K562 (cell line): ENCODE measurements at regions not wholly inside any gene's neighbourhood (a gene's known extent, or its start where the extent isn't known, plus 50 kb on each side); places are given as distances from the start of the nearest gene placed in this dataset.

Source experiments
- ATAC-seq: fragments of 200-7000 bp; cut with Tn5 transposase; 3 replicates; pipeline ENCODE4 v1.9.1; 2020; ENCODE audit warnings: moderate library complexity
- BruUV-seq: library from RNA; stranded (reverse); fragments of 400-500 nt; replicated peaks from 2 replicates; lab custom pipeline; 2021; lab: Mats Ljungman, UMichigan
- CTCF ChIA-PET: fragments of 300-600 bp; formaldehyde crosslinking; extraction: SDS; loops from one replicate; lab custom pipeline; 2021; ENCODE audit warnings: low intra/inter-chr PET ratio; lab: Yijun Ruan, JAX
- POLR2A ChIA-PET: fragments of 300-600, 350-650 bp; sonication (Branson Sonifier 250); formaldehyde crosslinking; extraction: SDS; loops from one replicate; lab custom pipeline; 2021; ENCODE audit warnings: antibody characterized with exemption, inconsistent platforms; lab: Yijun Ruan, JAX
- DNase-seq, 4 experiments: peaks; one replicate each; pipeline versions ENCODE4 v3.0.0 to v3.0.0-alpha.2; 2011 to 2018; ENCODE audit warnings: low spot score in 3 of 4, mixed read lengths in 3 of 4; ENCODE audit errors: extremely low read depth in 1 of 4
- FAIRE-seq: peaks from 2 replicates; lab custom pipeline; 2011; peaks lifted over from hg19 to GRCh38; lab: Jason Lieb, UNC
- H2AFZ ChIP-seq: 2 replicates; pipeline ENCODE4 v1.6.0; 2011; ENCODE audit warnings: low read depth, low read length, control low read depth, inconsistent platforms
- H3K27ac ChIP-seq: fragments of 200-600 bp; 3 replicates; pipeline ENCODE4 v1.8.0; 2011; ENCODE audit warnings: low read depth, mild to moderate bottlenecking, control low read depth, inconsistent platforms, low read length, moderate library complexity, mixed read lengths; ENCODE audit errors: extremely low read depth
- H3K27me3 ChIP-seq, 2 experiments: fragments of 300-600 bp in 1 of 2; 2 replicates in 1 of 2; 3 replicates in 1 of 2; pipeline versions ENCODE4 v1.6.0 to v1.8.0; 2011; ENCODE audit warnings: inconsistent platforms in 2 of 2, low read length in 2 of 2, mild to moderate bottlenecking in 1 of 2, mixed read lengths in 1 of 2, moderate library complexity in 1 of 2; ENCODE audit not compliant: control insufficient read depth in 2 of 2, insufficient read depth in 2 of 2
- H3K36me3 ChIP-seq: fragments of 300-600 bp; 3 replicates; pipeline ENCODE4 v1.8.0; 2011; ENCODE audit warnings: mild to moderate bottlenecking, low read length, inconsistent platforms; ENCODE audit not compliant: control insufficient read depth, insufficient read depth
- H3K4me1 ChIP-seq, 2 experiments: fragments of 200-600 bp in 1 of 2; replicated peaks in 1 of 2; 2 replicates in 1 of 2; 3 replicates in 1 of 2; pipeline versions ENCODE4 v1.5.1 to v1.8.0; 2011; ENCODE audit warnings: inconsistent platforms in 2 of 2, low read length in 2 of 2, mild to moderate bottlenecking in 1 of 2, mixed read lengths in 1 of 2, moderate library complexity in 1 of 2; ENCODE audit not compliant: control insufficient read depth in 2 of 2, insufficient read depth in 2 of 2
- H3K4me2 ChIP-seq: 2 replicates; pipeline ENCODE4 v1.6.1; 2011; ENCODE audit warnings: low read length, control low read depth, inconsistent platforms, mixed read lengths; ENCODE audit not compliant: insufficient read depth
- H3K4me3 ChIP-seq: fragments of 200-600 bp; sonication (generic), shearing (Covaris generic); 2 replicates; pipeline ENCODE4 v1.5.1; 2016; ENCODE audit warnings: control low read depth, inconsistent platforms
- H3K79me2 ChIP-seq: fragments of 200-600 bp; 3 replicates; pipeline ENCODE4 v1.8.0; 2011; ENCODE audit warnings: low read length, inconsistent platforms; ENCODE audit not compliant: control insufficient read depth, insufficient read depth
- H3K9ac ChIP-seq, 2 experiments: 2 replicates each; pipeline versions ENCODE4 v1.6.0 to v1.6.1; 2011; ENCODE audit warnings: low read depth in 2 of 2, low read length in 2 of 2, control low read depth in 1 of 2, inconsistent platforms in 1 of 2, mild to moderate bottlenecking in 1 of 2, mixed read lengths in 1 of 2; ENCODE audit not compliant: insufficient read depth in 1 of 2
- H3K9me1 ChIP-seq: one replicate; pipeline ENCODE4 v1.6.0; 2011; ENCODE audit warnings: inconsistent platforms, mild to moderate bottlenecking, low read length, moderate library complexity; ENCODE audit not compliant: control insufficient read depth, insufficient read depth
- H3K9me3 ChIP-seq: replicated peaks from 2 replicates; pipeline ENCODE4 v1.5.1; 2011; ENCODE audit warnings: low read depth, low read length, inconsistent platforms; ENCODE audit not compliant: control insufficient read depth, insufficient read depth
- H4K20me1 ChIP-seq: replicated peaks from 2 replicates; pipeline ENCODE4 v1.6.1; 2011; ENCODE audit warnings: low read length, inconsistent platforms, mixed read lengths; ENCODE audit not compliant: control insufficient read depth, insufficient read depth
- CLOCK ChIP-seq: fragments of 250-450 bp; sonication (Bioruptor Pico); IDR thresholded peaks from 2 replicates; pipeline ENCODE4 v1.4.0; 2020; ENCODE audit warnings: mild to moderate bottlenecking, moderate library complexity, borderline replicate concordance
- CREB3L1 ChIP-seq: fragments of 450-650 bp; IDR thresholded peaks from 2 replicates; pipeline ENCODE4 v1.6.1; 2014; ENCODE audit warnings: low read depth, mild to moderate bottlenecking, moderate library complexity, borderline replicate concordance
- GABPB1 ChIP-seq: sonication (generic); formaldehyde crosslinking; IDR thresholded peaks from 2 replicates; pipeline ENCODE4 v1.8.0; 2022; ENCODE audit warnings: mild to moderate bottlenecking, missing genetic modification reagents
- GTF2F1 ChIP-seq: IDR thresholded peaks from 2 replicates; pipeline ENCODE4 v1.6.1; 2011; ENCODE audit warnings: low read depth, low read length, improper control_type of control experiment
- ILK ChIP-seq: fragments of 450-650 bp; IDR thresholded peaks from 2 replicates; pipeline ENCODE4 v1.6.1; 2016; ENCODE audit warnings: missing genetic modification characterization, low read depth, mild to moderate bottlenecking, missing compliant biosample characterization, moderate library complexity, borderline replicate concordance
- NFIX ChIP-seq: fragments of 250-450 bp; sonication (Bioruptor Pico); IDR thresholded peaks from 2 replicates; pipeline ENCODE4 v1.4.0; 2020; ENCODE audit warnings: low read depth, mild to moderate bottlenecking, moderate library complexity
- RFX7 ChIP-seq: fragments of 250-450 bp; sonication (Bioruptor Pico); IDR thresholded peaks from 2 replicates; pipeline ENCODE4 v1.5.1; 2021; ENCODE audit warnings: mild to moderate bottlenecking
- SIRT6 ChIP-seq: IDR thresholded peaks from one replicate; pipeline ENCODE4 v1.6.1; 2012; ENCODE audit warnings: low read depth, mild to moderate bottlenecking, control low read depth, inconsistent platforms, low read length, moderate library complexity
- ZBTB43 ChIP-seq: sonication (generic); formaldehyde crosslinking; IDR thresholded peaks from 2 replicates; pipeline ENCODE4 v1.8.0; 2023; ENCODE audit warnings: mild to moderate bottlenecking, missing genetic modification reagents
- ZNF143 ChIP-seq: sonication (generic); formaldehyde crosslinking; IDR thresholded peaks from 2 replicates; pipeline ENCODE4 v1.9.0; 2022; ENCODE audit warnings: mild to moderate bottlenecking, missing genetic modification reagents
- ZNF589 ChIP-seq: fragments of 200-800 bp; sonication (Bioruptor generic); IDR thresholded peaks from 2 replicates; pipeline ENCODE4 v1.6.1; 2016; ENCODE audit warnings: low read depth, missing genetic modification characterization, missing compliant biosample characterization
- in situ Hi-C: fragments of 300-500 bp; cut with MboI; formaldehyde crosslinking; loops from 4 replicates; pipeline ENCODE4 v1.15.0; 2018; ENCODE audit warnings: inconsistent platforms, mixed read lengths
- intact Hi-C: fragments of 100-400 bp; cut with micrococcal nuclease; formaldehyde crosslinking; loops from 2 replicates; pipeline ENCODE4 v1.14.2; 2022
- TF ChIP-seq, protein P1 (sequence below), 2 experiments: fragments of 450-650 bp in 1 of 2; sonication (generic) in 1 of 2; formaldehyde crosslinking in 1 of 2; IDR thresholded peaks in 1 of 2; conservative IDR thresholded peaks in 1 of 2; 2 replicates each; pipeline versions ENCODE4 v1.6.1 to v1.8.1; 2016 to 2023; ENCODE audit warnings: mild to moderate bottlenecking in 2 of 2, moderate library complexity in 2 of 2, inconsistent platforms in 1 of 2, missing genetic modification reagents in 1 of 2

DNA sequence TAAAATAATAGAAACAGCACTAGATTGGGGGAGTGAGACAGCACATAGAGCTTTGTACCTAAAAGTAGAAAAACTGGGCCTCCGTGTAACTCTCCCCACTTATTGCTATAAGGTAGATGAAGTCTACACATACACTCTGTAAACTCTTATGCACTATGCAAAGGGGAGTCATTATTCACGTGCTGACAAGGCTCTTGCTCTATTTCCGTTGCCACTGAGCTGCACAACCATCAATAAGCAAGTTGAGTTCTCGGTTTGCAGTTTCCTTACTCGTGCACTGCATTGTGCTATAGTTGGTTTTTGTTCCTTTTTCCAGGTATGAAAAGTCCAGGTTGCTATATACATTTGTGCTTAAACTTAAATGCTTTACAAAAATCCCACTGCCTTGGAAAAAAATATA is 294.0 kb upstream of the DACH1 start (continued):
- no peak for TF ChIP-seq ZBTB43 (CRISPR knock-in tag)
- TF ChIP-seq, all 486 proteins: peak for 0

DNA sequence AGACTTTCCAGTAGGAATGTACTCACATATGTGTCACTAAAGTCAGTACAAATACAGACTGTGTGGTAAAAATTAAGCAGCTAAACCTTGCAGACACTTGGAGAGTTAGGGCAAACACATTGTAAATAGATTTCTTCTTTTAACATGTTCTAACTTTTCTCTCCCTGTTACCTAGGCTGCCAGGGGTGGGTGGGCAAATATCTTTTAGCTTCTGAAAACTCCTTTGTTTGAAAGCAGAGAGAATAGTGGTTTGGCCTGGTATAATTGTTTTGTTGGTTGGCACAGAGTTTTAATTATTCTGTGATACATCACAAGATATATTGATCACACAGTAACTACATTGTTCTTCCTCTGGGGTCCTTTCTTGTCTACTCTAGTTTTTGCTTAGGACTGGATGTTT is 289.8 kb upstream of the DACH1 start:
- no TSS peak for BruUV-seq
- POLR2A ChIA-PET: no interaction called here
- Histone ChIP-seq H3K9ac (no peak overlapping the region), H3K27ac (no peak overlapping the region), H3K79me2 (no peaks in the 10 kb centered on the region), H4K20me1 (no peaks in the 10 kb centered on the region), H3K4me3 (no peak overlapping the region), H3K9me1 (no peaks in the 10 kb centered on the region), H3K4me2 (no peak overlapping the region)
- ATAC-seq (no peak), FAIRE-seq (no peak)
- in situ Hi-C loops (no loop called here), intact Hi-C loops (no loop called here)
- no peak for TF ChIP-seq CLOCK (CRISPR knock-in tag)
- TF ChIP-seq ZNF589 (CRISPR knock-in tag): no peak
- no peak for TF ChIP-seq CREB3L1
- no peak for TF ChIP-seq SIRT6
- no peak for TF ChIP-seq GTF2F1
- TF ChIP-seq, protein P1, sequence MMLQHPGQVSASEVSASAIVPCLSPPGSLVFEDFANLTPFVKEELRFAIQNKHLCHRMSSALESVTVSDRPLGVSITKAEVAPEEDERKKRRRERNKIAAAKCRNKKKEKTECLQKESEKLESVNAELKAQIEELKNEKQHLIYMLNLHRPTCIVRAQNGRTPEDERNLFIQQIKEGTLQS (IDR thresholded peaks at IDR 0.05): no peak
- TF ChIP-seq, protein P1 (CRISPR knock-in tag; conservative IDR thresholded peaks at IDR 0.05): no peak
- no peak for TF ChIP-seq ZNF143 (CRISPR knock-in tag)
- no peak for TF ChIP-seq GABPB1 (CRISPR knock-in tag)
- no peak for TF ChIP-seq NFIX (CRISPR knock-in tag)
- TF ChIP-seq ILK: no peak
- no peak for TF ChIP-seq RFX7 (CRISPR knock-in tag)
- TF ChIP-seq, all 486 proteins: peak for 0
- CTCF ChIA-PET: no interaction called here
- no peaks in the 10 kb centered on the region for H3K36me3 ChIP-seq
- H3K4me1 ChIP-seq: no peaks in the 10 kb centered on the region
- no peaks in the 10 kb centered on the region for H3K27me3 ChIP-seq
- no peak overlapping the region for H2AFZ ChIP-seq
- no peaks in the 10 kb centered on the region for H3K9me3 ChIP-seq
- DNase-seq: no peak
